ENCODE measurements at regions not wholly inside any gene's neighbourhood (a gene's known extent, or its start where the extent isn't known, plus 50 kb on each side); places are given as distances from the start of the nearest gene placed in this dataset.
"Not testable (repeated sequence)": the region's sequence is repeated elsewhere in the genome, so short reads cannot be mapped to it uniquely, and the experiment has no call there.

- DNase-seq: no peak
These were observed 66.6 kb downstream of the TNFAIP3 start for GRCh38 chr6:137933696-137934095.

GRCh38 chr6:137936798-137937197 lies 69.7 kb downstream of the TNFAIP3 start:
- DNase-seq: no peak

- DNase-seq: no peak
These were observed 70.8 kb downstream of the TNFAIP3 start for GRCh38 chr6:137937834-137938233.

GRCh38 chr6:137938770-137939379 lies 71.8 kb downstream of the TNFAIP3 start:
- no peak for DNase-seq

GRCh38 chr6:137941995-137942394 lies 74.9 kb downstream of the TNFAIP3 start:
- DNase-seq: no peak

GRCh38 chr6:137942736-137943135 lies 75.7 kb downstream of the TNFAIP3 start:
- no peak for DNase-seq

GRCh38 chr6:137944381-137944780 lies 77.3 kb downstream of the TNFAIP3 start:
- DNase-seq: not testable (repeated sequence)

GRCh38 chr6:137944793-137945498 lies 77.9 kb downstream of the TNFAIP3 start:
- no peak for DNase-seq

- DNase-seq: no peak
These were observed 82.8 kb downstream of the TNFAIP3 start for GRCh38 chr6:137949686-137950390.

GRCh38 chr6:137950581-137950980 lies 83.5 kb downstream of the TNFAIP3 start:
- DNase-seq: no peak

GRCh38 chr6:137951064-137951597 lies 84.1 kb downstream of the TNFAIP3 start:
- no peak for DNase-seq

GRCh38 chr6:137952247-137952646 lies 85.2 kb downstream of the TNFAIP3 start:
- DNase-seq: no peak

GRCh38 chr6:137953761-137954160 lies 86.7 kb downstream of the TNFAIP3 start:
- DNase-seq: no peak

GRCh38 chr6:137954253-137954652 lies 87.2 kb downstream of the TNFAIP3 start:
- no peak for DNase-seq

GRCh38 chr6:137956098-137956488 lies 89.0 kb downstream of the TNFAIP3 start:
- DNase-seq: no peak

- DNase-seq: no peak
These were observed 90.4 kb downstream of the TNFAIP3 start for GRCh38 chr6:137957471-137957870.

GRCh38 chr6:137958811-137959565 lies 91.9 kb downstream of the TNFAIP3 start:
- no peak for DNase-seq

- no peak for DNase-seq
These were observed 95.7 kb downstream of the TNFAIP3 start for GRCh38 chr6:137962725-137963124.

- DNase-seq: no peak
These were observed 97.8 kb downstream of the TNFAIP3 start for GRCh38 chr6:137964876-137965275.

- DNase-seq: no peak
These were observed 100.8 kb downstream of the TNFAIP3 start for GRCh38 chr6:137967689-137968454.

- DNase-seq: no peak
These were observed 101.4 kb downstream of the TNFAIP3 start for GRCh38 chr6:137968455-137968804.

- DNase-seq: no peak
These were observed 101.8 kb downstream of the TNFAIP3 start for GRCh38 chr6:137968901-137969300.
